Right renal cortex interstitium (tissue), 3 donors: ENCODE measurements at regions not wholly inside any gene's neighbourhood (a gene's known extent, or its start where the extent isn't known, plus 50 kb on each side); places are given as distances from the start of the nearest gene placed in this dataset.

ENCODE experiments used
- DNase-seq, 3 donors: peaks; one replicate each; pipeline ENCODE4 v3.0.0-alpha.2; 2013; ENCODE audit warnings: low read depth in 3 of 3, low spot score in 2 of 3

GRCh38 chr9:26334706-26335105, 557.9 kb downstream of the CAAP1 start:
- DNase-seq = no peak

- DNase-seq = no peak
Observed at GRCh38 chr9:26331223-26331622, 561.4 kb downstream of the CAAP1 start.

GRCh38 chr9:26329974-26330373, 562.6 kb downstream of the CAAP1 start:
- DNase-seq = no peak

DNA sequence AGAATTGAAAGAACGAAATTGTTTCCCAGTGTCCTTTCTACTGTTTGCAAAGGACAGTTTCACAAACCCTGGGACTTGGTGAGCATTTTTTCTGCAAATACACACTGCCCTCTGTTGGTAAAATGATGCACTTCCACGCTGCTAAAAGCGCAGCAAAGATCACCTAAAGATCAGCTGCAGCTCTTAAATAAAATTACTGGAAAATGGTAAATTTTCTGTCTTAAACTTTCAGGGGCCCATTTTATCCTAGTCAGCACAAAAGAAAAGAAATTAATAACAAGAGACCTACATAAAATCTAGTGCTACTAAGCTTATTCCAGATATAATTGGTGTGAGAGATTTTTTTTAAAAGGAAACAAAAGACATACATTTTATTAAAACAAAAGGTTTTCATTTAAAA, 566.0 kb downstream of the CAAP1 start:
- peak; percentile 46 to 63 (median 56) for DNase-seq

- no peak for DNase-seq
Observed at GRCh38 chr9:26325444-26325829, 567.2 kb downstream of the CAAP1 start.

DNA sequence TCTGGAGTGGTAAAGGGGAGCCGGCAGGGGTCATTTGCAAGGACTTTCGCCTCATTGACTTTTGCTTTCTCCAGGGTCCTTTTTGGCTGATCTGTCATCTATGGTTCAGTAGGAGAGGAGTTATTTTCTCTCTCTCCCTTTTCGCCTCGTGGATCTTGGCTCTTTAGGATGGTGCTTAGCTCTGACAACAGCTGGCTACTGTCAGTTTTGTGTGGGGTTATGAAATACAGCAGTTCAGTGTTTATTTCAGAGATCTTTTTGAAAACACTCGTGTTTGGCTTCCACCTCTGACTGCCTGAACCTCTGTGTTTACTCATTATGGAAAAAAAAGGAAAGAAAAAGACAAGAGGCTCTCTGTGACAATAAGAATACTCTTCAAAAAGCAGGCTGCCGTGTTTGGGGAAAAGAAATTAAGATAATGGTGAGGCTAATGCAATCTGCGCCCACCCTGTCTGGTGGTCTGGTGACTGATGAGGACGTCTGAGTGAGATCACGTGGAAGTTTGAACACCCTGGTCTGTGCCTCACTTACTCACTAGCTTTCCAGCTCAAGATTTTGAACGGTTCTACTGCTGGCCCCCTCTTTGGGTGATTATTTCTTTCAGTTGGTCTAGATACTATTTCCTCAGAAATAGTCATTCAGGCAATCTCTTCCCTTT, 567.7 kb downstream of the CAAP1 start:
- DNase-seq = peak in 2 of 3 donors; percentile 33 to 48

DNA sequence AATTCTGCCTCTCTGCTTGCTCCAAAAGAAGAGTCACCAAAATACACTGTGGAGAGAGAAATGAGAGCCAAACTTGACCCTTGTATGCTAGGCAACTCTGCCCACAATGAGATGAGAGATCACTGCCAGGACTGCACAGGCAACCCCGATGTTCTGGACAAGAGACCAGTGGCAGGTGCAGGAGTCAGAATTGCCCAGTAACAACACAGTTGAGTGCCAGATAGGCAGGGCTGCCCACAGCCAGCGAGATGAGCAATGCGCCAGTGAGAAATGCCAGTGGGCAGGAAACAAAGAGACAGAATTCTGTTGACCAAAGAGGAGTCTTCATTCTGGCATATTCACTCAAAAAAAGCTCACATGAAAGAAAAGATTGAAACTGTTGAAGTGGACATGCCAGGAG, 570.7 kb downstream of the CAAP1 start:
- no peak for DNase-seq

- no peak for DNase-seq
Observed at GRCh38 chr9:26319859-26320258, 572.7 kb downstream of the CAAP1 start.

- DNase-seq = no peak
Observed at GRCh38 chr9:26313108-26313507, 579.5 kb downstream of the CAAP1 start.

DNA sequence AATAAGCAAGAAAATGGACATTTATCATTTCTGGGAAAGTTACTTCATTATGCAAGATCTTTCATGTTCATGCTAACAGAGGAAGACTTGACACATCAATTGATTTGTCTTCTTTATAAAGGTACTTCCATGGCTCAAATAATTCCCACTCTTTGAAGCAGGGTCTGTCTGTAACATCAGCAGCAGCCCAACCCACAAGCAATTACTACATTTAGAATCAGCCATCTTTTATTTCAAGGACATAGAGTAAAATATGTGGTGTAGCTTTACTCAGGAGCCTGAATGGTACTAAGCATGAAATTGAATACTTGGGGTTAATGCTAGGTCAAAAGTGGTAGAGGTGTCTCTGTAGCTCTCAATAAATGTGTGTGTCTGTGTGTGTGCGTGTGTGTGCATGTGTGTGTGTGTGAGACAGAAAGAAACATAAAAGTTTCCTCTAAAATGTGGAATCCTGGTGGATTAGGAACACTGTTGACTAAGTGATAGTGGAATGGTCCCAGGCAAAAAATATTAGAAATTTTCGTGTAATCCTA, 581.1 kb downstream of the CAAP1 start:
- DNase-seq = no peak

GRCh38 chr9:26310294-26310693, 582.3 kb downstream of the CAAP1 start:
- no peak for DNase-seq

- no peak for DNase-seq
Observed at GRCh38 chr9:26308328-26308727, 584.3 kb downstream of the CAAP1 start.

GRCh38 chr9:26301659-26302058, 590.9 kb downstream of the CAAP1 start:
- no peak for DNase-seq

DNA sequence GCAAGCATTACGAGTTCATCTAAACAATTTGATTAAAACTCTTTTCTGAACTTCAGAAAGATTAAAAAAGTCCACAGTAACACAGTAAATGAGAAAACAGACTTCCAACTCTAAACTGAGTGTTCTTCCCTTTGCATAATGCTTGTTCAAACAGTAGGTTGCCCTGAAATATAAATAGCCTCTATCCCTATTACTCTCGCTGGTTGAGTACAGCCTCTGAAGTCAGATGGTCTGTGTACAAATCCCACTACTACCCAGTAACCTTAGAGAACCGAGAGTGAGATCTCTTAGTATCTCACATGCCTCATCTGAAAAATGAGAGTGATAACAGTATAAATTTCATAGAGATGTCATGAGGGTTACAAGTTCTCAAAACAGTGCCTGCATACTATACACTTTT, 591.6 kb downstream of the CAAP1 start:
- no peak for DNase-seq

DNA sequence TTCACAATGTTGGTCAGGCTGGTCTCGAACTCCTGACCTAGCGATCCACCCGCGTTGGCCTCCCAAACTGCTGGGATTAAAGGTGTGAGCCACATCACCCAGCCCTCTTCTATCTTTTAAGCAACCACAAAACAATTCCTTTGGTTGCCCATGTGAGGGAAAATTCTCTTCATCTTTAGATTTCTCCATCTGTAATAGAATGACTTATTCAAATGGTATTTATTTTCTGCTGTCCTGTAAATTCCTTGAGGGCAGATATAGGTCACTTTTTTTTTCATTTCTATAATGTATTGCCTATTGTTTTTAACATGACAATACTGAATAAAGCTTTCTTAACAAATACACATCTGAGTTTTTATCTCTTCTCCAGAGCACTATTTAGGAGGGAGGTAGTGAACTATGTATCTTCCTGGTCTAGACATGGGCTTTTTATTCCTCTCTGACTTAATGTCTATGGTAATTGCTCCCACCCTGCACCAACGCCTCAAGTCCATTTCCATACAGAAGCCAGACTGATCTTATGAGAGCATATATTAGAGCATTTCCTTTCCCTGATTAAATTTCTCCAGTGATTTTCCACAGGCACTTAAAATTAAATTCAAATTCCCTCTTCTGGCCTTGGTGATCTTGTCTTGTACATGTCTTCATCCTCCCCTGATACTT, 595.6 kb downstream of the CAAP1 start:
- no peak for DNase-seq

GRCh38 chr9:26292943-26293342, 599.7 kb downstream of the CAAP1 start:
- DNase-seq = no peak

GRCh38 chr9:26271495-26272122, 593.4 kb upstream of the TUSC1 start:
- DNase-seq = no peak

GRCh38 chr9:26266146-26266793, 588.0 kb upstream of the TUSC1 start:
- no peak for DNase-seq

DNA sequence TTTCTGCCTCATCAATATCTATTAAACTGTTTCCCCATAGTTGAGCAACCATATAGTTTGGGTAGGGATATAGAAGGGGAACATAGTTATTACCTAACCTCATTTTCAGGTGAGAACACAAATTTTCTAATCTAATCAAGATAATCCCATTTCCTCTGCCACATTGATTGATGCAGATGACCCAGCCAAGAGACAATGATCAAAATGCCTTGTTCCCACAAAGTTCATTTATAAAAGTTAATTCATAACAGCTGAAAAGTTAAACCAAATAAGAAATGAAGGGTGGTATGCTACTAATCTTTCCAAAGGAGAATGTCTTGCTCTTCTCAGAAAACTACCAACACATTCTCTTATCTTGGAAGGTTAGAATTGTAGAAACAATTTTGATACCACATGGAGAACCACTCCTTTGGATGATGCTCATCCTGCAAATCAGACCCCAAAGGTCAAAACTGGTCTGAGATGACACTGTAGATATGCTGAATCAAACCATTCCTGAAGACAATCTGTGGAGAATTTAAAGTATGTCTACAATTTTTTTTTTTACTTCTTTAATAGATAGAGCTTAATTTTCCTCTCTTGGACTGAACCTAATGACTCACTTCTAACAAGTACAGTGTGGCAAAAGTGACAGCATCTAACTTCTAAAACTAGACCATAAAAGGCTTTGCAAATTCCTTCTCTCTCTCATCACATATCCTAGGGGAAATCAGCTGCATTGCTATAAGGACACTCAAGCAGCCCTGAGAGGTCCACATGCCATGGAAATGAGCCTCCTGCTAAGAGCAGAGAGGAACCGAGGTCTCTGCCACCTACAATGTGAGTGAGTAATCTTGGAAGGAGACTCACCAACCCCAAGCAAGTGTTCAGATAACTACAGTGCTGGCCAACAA, 586.7 kb upstream of the TUSC1 start:
- DNase-seq = no peak

DNA sequence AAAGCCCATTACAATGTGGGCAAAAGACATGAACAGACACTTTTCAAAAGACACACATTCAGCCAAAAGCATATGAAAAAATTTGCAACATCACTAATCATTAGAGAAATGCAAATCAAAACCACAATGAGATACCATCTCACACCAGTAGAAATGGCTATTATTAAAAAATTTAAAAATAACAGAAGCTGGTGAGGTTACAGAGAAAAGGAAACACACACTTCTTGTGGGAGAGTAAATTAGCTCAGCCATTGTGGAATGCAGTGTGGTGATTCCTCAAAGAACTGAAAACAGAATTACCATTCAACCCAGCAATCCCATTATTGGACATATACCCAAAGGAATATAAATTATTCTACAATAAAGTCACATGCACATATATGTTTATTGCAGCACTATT, 585.2 kb upstream of the TUSC1 start:
- no peak for DNase-seq
